ENCODE measurements at regions not wholly inside any gene's neighbourhood (a gene's known extent, or its start where the extent isn't known, plus 50 kb on each side); places are given as distances from the start of the nearest gene placed in this dataset.

- TF ChIP-seq ZBTB37 (CRISPR knock-in tag; IDR thresholded peaks at IDR 0.05) (no peak), POLR2AphosphoS5 (IDR thresholded peaks at IDR 0.05; ENCODE audit: low read depth, low read length) (no peak), TOE1 (CRISPR knock-in tag; IDR thresholded peaks at IDR 0.05) (no peak), ZZZ3 (CRISPR knock-in tag; IDR thresholded peaks at IDR 0.05; ENCODE audit: borderline replicate concordance) (no peak), TCF12 (IDR thresholded peaks at IDR 0.05) (no peak), TCF12 (CRISPR knock-in tag; IDR thresholded peaks at IDR 0.05) (no peak), LRRFIP1 (CRISPR knock-in tag; conservative IDR thresholded peaks at IDR 0.05) (no peak)
- TF ChIP-seq, protein P1, sequence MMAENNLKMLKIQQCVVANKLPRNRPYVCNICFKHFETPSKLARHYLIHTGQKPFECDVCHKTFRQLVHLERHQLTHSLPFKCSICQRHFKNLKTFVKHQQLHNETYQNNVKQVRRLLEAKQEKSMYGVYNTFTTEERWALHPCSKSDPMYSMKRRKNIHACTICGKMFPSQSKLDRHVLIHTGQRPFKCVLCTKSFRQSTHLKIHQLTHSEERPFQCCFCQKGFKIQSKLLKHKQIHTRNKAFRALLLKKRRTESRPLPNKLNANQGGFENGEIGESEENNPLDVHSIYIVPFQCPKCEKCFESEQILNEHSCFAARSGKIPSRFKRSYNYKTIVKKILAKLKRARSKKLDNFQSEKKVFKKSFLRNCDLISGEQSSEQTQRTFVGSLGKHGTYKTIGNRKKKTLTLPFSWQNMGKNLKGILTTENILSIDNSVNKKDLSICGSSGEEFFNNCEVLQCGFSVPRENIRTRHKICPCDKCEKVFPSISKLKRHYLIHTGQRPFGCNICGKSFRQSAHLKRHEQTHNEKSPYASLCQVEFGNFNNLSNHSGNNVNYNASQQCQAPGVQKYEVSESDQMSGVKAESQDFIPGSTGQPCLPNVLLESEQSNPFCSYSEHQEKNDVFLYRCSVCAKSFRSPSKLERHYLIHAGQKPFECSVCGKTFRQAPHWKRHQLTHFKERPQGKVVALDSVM (CRISPR knock-in tag; IDR thresholded peaks at IDR 0.05): no peak
Observed at GRCh38 chr15:95009635-95010034, 778.3 kb downstream of the MCTP2 start.
